Adrenal gland (tissue), 5 donors: ENCODE measurements at regions not wholly inside any gene's neighbourhood (a gene's known extent, or its start where the extent isn't known, plus 50 kb on each side); places are given as distances from the start of the nearest gene placed in this dataset.

Source experiments
- POLR2A ChIP-seq, 2 donors: fragments of 450-650 bp; IDR thresholded peaks; one replicate each; pipeline ENCODE4 v1.6.1; 2017; ENCODE audit warnings: antibody characterized with exemption in 2 of 2, mild to moderate bottlenecking in 2 of 2, moderate library complexity in 1 of 2
- TF ChIP-seq, protein P1 (sequence below), 6 experiments: fragments of 450-650 bp in 4 of 6; fragments of 200-600 bp in 2 of 6; sonication (generic) in 1 of 6; IDR thresholded peaks; 1 replicate in 5 of 6; 2 replicates in 1 of 6; pipeline versions ENCODE4 v1.5.1 to v1.8.0; 2016 to 2021; ENCODE audit warnings: antibody characterized with exemption in 6 of 6, mild to moderate bottlenecking in 2 of 6, moderate library complexity in 1 of 6
- donor health status: DM: no; HTN: no; CAD: no.

DNA sequence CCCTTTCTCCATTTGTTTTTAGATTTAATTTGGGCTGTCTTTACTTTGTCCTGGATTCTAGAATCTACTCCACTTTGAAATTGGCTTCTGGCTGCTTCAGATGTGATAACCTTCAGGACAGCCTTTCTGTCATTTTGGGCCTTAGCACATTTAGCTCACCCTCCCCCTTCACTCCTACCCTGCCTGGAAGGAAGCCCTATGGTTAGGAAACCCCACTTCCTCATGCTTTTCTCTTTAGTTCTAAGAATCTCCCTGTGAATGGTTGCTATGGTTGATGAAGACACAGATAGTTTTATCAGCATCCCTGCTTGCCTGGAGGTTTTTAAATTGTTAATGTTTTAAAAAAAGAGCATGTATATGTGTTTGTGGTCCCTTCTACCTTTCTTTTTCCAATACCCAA lies 100.7 kb upstream of the PTPN13 start:
- no peak for TF ChIP-seq POLR2A (IDR thresholded peaks at IDR 0.05)
- TF ChIP-seq, protein P1, sequence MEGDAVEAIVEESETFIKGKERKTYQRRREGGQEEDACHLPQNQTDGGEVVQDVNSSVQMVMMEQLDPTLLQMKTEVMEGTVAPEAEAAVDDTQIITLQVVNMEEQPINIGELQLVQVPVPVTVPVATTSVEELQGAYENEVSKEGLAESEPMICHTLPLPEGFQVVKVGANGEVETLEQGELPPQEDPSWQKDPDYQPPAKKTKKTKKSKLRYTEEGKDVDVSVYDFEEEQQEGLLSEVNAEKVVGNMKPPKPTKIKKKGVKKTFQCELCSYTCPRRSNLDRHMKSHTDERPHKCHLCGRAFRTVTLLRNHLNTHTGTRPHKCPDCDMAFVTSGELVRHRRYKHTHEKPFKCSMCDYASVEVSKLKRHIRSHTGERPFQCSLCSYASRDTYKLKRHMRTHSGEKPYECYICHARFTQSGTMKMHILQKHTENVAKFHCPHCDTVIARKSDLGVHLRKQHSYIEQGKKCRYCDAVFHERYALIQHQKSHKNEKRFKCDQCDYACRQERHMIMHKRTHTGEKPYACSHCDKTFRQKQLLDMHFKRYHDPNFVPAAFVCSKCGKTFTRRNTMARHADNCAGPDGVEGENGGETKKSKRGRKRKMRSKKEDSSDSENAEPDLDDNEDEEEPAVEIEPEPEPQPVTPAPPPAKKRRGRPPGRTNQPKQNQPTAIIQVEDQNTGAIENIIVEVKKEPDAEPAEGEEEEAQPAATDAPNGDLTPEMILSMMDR (IDR thresholded peaks at IDR 0.05) = no peak
